ENCODE measurements at regions not wholly inside any gene's neighbourhood (a gene's known extent, or its start where the extent isn't known, plus 50 kb on each side); places are given as distances from the start of the nearest gene placed in this dataset.

- TF ChIP-seq CTCF (IDR thresholded peaks at IDR 0.05; ENCODE audit: poor library complexity, severe bottlenecking) (no peak), EZH2 (IDR thresholded peaks at IDR 0.05; ENCODE audit: borderline replicate concordance, insufficient read depth, low read length, poor library complexity, severe bottlenecking) (no peak), RAD21 (conservative IDR thresholded peaks at IDR 0.05) (no peak), EP300 (conservative IDR thresholded peaks at IDR 0.05; ENCODE audit: poor library complexity, severe bottlenecking) (no peak), REST (IDR thresholded peaks at IDR 0.05; ENCODE audit: borderline replicate concordance) (no peak), POLR2AphosphoS5 (IDR thresholded peaks at IDR 0.05) (no peak), SMC3 (conservative IDR thresholded peaks at IDR 0.05; ENCODE audit: poor library complexity) (no peak), MXI1 (conservative IDR thresholded peaks at IDR 0.05; ENCODE audit: poor library complexity, severe bottlenecking) (no peak), TAF1 (IDR thresholded peaks at IDR 0.05; ENCODE audit: low read depth) (no peak)
Measured at GRCh38 chr12:111074559-111074958, 154.2 kb upstream of the MYL2 start.
